T-helper 17 cell (primary cell): ENCODE measurements at regions not wholly inside any gene's neighbourhood (a gene's known extent, or its start where the extent isn't known, plus 50 kb on each side); places are given as distances from the start of the nearest gene placed in this dataset.

Experiments used
- ATAC-seq: fragments of 150-1000 bp; cut with Tn5 transposase; 2 replicates; pipeline ENCODE4 v1.10.0; 2021; ENCODE audit warnings: mild to moderate bottlenecking, moderate library complexity
- DNase-seq, 3 donors: peaks; one replicate each; pipeline versions ENCODE4 v3.0.0 to v3.0.0-alpha.2; 2020 to 2021
- H3K9me3 ChIP-seq: one replicate; pipeline ENCODE4 v1.7.0; 2013; ENCODE audit warnings: low read length, mild to moderate bottlenecking; ENCODE audit not compliant: control insufficient read depth, poor library complexity, severe bottlenecking
- H3K27ac Mint-ChIP-seq: one replicate; pipeline ENCODE4 v1.8.0; 2022; ENCODE audit warnings: mild to moderate bottlenecking, moderate library complexity, mixed read lengths
- H3K27me3 Mint-ChIP-seq: one replicate; pipeline ENCODE4 v1.8.0; 2022; ENCODE audit warnings: mixed read lengths
- H3K36me3 Mint-ChIP-seq: one replicate; pipeline ENCODE4 v1.8.0; 2022; ENCODE audit warnings: low read depth, mixed read lengths
- H3K4me1 Mint-ChIP-seq: one replicate; pipeline ENCODE4 v1.8.0; 2022; ENCODE audit warnings: mild to moderate bottlenecking, mixed read lengths
- H3K4me3 Mint-ChIP-seq: one replicate; pipeline ENCODE4 v1.8.0; 2022; ENCODE audit warnings: mild to moderate bottlenecking, moderate library complexity, mixed read lengths

DNA sequence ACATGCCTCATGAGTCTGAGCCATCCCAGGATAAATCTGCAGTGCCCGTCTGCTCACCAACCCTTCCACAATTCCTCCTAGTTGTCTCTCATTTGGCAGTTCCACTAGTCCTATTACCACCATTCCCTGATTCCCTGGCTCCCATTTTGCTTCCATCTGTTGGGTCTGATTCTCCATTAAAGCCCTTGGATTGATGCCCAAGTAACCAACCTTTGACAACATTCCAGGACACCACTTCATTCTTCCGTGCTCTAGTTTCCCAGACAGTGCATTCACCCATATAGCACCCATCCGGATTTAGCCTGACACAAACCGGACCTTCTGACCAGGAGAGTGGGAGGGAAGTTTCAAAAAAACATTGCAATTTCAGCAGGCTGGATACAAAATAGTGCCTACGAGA, 189.4 kb upstream of the PALMD start:
- Mint-ChIP-seq H3K4me3 (no peak overlapping the region), H3K27me3 (peaks cover 28% of the 10 kb centered on the region), H3K27ac (no peak overlapping the region), H3K36me3 (peaks cover 2% of the 10 kb centered on the region), H3K4me1 (peaks cover 4% of the 10 kb centered on the region)
- H3K9me3 ChIP-seq = no peaks in the 10 kb centered on the region
- DNase-seq = no peak
- no peak for ATAC-seq

DNA sequence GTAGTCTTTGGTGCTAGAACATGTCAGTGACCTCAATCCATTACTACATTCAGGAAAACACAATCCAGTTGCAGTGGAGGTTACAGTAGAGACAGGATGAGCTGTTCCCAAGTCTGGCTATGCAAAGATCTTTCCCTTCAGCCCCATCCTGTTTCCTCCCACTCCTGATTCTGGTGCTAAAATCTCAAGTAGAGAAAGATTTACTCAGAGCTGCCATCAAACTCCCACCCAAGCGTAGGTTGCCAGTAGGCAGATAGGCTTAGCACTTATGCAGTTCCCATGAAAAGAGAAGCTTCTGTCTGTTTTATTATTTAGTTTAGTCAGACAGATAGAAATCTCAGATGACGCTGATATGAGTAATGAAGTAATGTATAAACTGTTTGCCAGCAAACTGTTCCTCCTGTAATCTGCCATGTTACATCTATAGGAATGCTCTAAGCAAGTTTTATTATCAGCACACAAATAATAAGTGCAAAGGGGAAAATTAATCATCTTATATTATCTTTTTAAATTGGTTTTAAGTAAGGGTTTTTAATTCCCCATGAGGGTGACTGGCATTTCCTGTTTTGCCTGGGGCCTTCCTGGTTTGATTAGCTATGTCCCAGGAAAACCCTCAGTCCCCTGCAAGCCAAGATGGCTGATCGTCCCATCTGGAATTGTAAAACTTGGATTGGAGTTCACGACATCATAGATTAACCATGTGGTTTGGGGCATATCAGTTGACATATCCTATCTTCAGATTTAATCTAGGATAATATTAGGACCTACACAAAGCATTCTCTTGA, 188.3 kb upstream of the PALMD start:
- peaks cover 2% of the 10 kb centered on the region for H3K36me3 Mint-ChIP-seq
- H3K9me3 ChIP-seq = no peaks in the 10 kb centered on the region
- peaks cover 4% of the 10 kb centered on the region for H3K4me1 Mint-ChIP-seq
- H3K27me3 Mint-ChIP-seq = peaks cover 35% of the 10 kb centered on the region
- no peak for ATAC-seq
- DNase-seq = no peak
- H3K27ac Mint-ChIP-seq = no peak overlapping the region
- H3K4me3 Mint-ChIP-seq = no peak overlapping the region

DNA sequence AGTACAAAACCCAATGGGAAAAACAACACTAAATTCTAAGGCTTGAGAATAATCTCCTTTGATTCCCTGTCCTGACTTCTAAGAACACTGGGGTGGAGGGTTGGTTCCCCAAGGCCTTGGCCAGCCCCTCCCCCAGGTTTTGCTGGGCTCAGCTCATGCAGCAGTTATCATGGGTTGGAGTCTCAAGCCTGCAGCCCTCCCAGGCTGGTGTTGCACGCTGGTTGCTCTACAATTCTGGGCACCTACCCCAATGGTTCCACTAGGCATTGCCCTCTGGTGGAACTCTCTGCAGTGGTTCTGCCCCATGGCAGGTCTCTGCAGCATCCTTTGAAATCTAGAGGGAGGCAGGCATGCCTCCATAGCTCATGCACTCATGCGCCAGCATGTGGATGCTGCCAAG, 184.4 kb upstream of the PALMD start:
- Mint-ChIP-seq H3K4me3 (no peak overlapping the region), H3K4me1 (peaks cover 4% of the 10 kb centered on the region), H3K36me3 (peaks cover 1% of the 10 kb centered on the region), H3K27ac (no peak overlapping the region), H3K27me3 (peaks cover 47% of the 10 kb centered on the region)
- DNase-seq (no peak), ATAC-seq (no peak)
- no peaks in the 10 kb centered on the region for H3K9me3 ChIP-seq

DNA sequence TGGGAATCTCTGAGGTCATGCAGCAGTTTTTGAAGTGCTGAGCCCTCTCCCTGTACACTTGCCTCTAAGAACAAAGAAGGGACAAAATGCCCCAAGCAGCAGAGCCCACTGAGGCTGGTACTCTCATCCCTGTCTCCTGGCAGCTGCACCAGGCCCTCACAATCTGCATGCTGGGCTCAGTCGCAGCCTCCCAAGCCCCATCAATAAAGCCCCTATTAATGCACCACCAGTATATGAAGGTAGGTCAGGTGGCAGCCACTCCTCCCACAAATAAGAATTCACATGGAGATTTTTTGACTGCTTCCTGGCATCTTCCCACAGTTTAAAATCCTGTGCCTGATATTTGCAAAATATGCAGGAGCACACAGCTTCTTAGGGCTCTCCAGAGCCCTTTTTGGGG, 181.2 kb upstream of the PALMD start:
- H3K27me3 Mint-ChIP-seq = peaks cover 35% of the 10 kb centered on the region
- no peak for ATAC-seq

DNA sequence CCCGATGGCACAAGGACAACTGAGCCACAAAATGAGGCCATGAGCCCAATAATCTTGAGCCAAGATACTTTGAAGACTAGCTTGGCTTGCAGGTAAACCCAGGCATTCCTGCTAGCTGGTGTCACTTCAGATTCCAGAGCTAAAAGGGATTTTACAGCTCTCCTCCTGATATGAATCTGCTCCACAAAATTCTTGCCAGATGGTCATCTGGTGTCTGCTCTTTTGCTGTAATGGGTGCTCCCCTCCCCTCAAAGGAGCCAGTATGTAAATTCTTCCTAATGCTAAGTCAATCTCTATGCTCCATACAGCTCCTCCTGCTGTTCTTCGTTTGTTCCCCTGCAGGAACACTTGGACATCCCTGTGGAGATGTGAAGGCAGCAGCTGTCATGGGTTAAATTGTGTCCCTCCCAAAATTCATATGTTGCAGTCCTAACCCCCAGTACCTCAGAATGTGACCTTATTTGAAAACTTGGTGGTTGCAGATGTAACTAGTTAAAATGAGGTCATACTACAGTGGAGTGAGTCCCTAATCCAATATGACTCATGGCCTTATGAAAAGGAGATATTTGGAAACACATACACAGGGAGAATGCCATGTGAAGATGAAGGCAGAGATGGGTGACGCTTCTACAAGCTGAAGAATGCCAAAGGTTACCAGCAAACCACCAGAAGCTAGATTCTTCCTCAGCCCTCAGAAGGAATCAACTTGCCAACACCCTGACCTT, 180.6 kb upstream of the PALMD start:
- H3K27ac Mint-ChIP-seq = no peak overlapping the region
- H3K27me3 Mint-ChIP-seq = peaks cover 33% of the 10 kb centered on the region
- H3K36me3 Mint-ChIP-seq = no peaks in the 10 kb centered on the region
- no peaks in the 10 kb centered on the region for H3K4me1 Mint-ChIP-seq
- H3K4me3 Mint-ChIP-seq = no peak overlapping the region
- H3K9me3 ChIP-seq = no peaks in the 10 kb centered on the region
- DNase-seq (no peak), ATAC-seq (no peak)

More for the DNA sequence above, 181.2 kb upstream of the PALMD start:
- Mint-ChIP-seq H3K4me3 (no peak overlapping the region), H3K27ac (no peak overlapping the region), H3K4me1 (no peaks in the 10 kb centered on the region), H3K36me3 (no peaks in the 10 kb centered on the region)
- no peaks in the 10 kb centered on the region for H3K9me3 ChIP-seq
- no peak for DNase-seq

DNA sequence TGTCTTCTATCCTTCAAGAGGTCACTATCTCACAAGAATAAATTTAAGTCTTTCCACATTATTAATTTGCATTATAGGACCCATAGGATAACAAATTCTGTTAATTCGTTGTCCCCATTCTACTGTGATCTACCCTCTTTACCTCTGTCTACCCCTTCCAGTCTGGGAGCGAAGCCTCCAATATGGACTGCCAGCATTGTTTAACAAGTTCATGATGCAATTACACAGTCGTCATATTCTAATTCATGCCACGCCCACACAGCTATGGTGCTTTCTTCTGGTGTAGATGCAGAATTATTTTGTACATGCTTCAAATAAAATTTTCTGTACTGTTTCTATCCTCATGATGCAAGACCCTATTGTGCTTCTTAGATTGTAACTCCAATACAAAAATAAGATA, 178.3 kb upstream of the PALMD start:
- H3K9me3 ChIP-seq = no peaks in the 10 kb centered on the region
- no peaks in the 10 kb centered on the region for H3K4me1 Mint-ChIP-seq
- no peak overlapping the region for H3K27ac Mint-ChIP-seq
- DNase-seq = no peak
- peaks cover 26% of the 10 kb centered on the region for H3K27me3 Mint-ChIP-seq
- no peaks in the 10 kb centered on the region for H3K36me3 Mint-ChIP-seq
- no peak for ATAC-seq
- no peak overlapping the region for H3K4me3 Mint-ChIP-seq

DNA sequence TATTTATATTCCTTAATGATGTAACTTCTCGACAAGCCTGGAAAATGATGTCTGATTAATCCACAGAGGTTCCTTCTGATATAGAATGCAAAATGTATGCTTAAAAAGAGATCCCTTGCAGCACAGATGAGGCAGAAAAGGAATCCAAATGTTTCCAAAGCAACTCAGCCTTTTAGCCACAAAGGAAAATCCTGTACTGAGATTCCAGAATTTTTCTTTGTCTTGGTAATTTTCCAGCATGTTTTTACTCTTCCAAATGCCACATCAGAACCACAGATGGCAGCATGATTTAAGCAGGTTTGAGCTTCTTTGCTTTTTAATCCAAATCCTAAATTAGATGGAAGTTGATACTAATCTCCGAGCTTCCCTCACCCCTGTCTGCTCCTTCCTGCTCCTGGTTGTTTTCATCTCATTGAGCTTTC, 176.4 kb upstream of the PALMD start:
- H3K4me1 Mint-ChIP-seq = no peaks in the 10 kb centered on the region
- ATAC-seq = no peak
- DNase-seq = no peak
- no peaks in the 10 kb centered on the region for H3K9me3 ChIP-seq
- no peaks in the 10 kb centered on the region for H3K36me3 Mint-ChIP-seq
- peaks cover 25% of the 10 kb centered on the region for H3K27me3 Mint-ChIP-seq
- H3K4me3 Mint-ChIP-seq = no peak overlapping the region
- no peak overlapping the region for H3K27ac Mint-ChIP-seq

DNA sequence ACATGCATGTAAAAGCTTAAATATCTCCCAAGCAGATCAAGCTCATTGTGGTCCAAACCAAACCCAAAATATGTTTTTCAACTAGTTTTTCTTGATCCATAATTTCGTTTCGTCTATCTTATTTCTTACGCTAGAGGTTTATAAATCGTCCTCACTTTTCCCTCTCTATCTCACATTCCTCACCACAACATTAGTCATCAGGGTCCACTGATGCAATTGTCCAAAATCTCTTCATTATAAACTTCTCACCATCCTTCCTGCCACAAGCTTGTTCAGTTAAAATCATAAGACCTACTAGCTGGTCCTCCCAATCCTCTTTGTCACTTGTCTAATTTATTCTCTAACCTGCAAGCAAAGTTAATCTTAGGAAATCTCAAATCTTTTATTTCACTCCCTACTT, 173.0 kb upstream of the PALMD start:
- no peak for DNase-seq
- no peaks in the 10 kb centered on the region for H3K9me3 ChIP-seq
- H3K27me3 Mint-ChIP-seq = peaks cover 18% of the 10 kb centered on the region
- no peak overlapping the region for H3K27ac Mint-ChIP-seq
- ATAC-seq = no peak
- H3K4me3 Mint-ChIP-seq = no peak overlapping the region
- H3K4me1 Mint-ChIP-seq = no peaks in the 10 kb centered on the region
- no peaks in the 10 kb centered on the region for H3K36me3 Mint-ChIP-seq

DNA sequence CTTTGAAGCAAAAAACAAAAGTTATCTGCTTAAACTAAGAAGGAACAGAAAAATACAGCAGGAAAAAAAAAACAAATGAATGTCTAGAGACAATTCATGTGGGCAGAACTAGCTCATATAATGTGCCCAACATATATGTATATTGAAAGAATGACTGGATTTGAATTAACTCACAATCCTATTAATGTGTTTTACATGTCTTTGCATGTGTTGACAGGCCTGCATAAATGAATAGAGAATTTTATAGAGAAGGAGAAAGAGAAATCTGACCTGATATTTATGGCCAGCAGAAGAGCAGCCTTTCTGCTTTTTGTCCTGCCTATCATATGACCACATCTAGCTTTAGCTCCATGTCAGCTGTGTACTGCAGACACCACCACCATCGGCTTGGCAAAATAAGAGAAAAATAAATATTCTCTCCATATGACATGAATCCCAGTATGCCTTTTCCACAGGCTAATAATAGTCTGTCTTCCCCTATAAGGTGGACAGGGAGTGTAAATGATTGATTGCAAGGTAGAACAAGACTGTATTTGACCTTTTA, 171.5 kb upstream of the PALMD start:
- DNase-seq (no peak), ATAC-seq (no peak)
- no peaks in the 10 kb centered on the region for H3K9me3 ChIP-seq
- H3K27ac Mint-ChIP-seq = no peak overlapping the region
- no peak overlapping the region for H3K4me3 Mint-ChIP-seq
- H3K4me1 Mint-ChIP-seq = no peaks in the 10 kb centered on the region
- peaks cover 18% of the 10 kb centered on the region for H3K27me3 Mint-ChIP-seq
- H3K36me3 Mint-ChIP-seq = no peaks in the 10 kb centered on the region

DNA sequence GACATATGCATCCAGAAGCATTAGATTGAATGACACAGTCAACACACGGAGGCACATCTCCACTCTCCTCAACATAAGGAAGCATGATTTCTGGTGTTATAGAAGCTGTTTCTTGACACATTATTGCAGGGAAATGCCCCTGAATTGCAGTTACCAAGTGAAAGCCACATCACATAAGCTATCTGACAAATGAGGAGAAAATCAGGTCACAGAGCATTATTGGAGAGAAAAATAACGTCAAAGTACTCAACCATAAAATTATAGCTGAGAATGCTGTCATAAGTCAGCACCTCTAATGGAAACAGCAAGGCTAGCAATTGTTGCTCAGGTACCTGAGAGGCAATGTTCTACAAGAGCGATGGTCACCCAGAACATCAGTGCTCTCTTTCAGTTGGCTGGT, 169.9 kb upstream of the PALMD start:
- DNase-seq (no peak), ATAC-seq (no peak)
- H3K27me3 Mint-ChIP-seq = peaks cover 12% of the 10 kb centered on the region
- H3K9me3 ChIP-seq = no peaks in the 10 kb centered on the region
- no peaks in the 10 kb centered on the region for H3K4me1 Mint-ChIP-seq
- no peak overlapping the region for H3K27ac Mint-ChIP-seq
- H3K4me3 Mint-ChIP-seq = no peak overlapping the region
- no peaks in the 10 kb centered on the region for H3K36me3 Mint-ChIP-seq

DNA sequence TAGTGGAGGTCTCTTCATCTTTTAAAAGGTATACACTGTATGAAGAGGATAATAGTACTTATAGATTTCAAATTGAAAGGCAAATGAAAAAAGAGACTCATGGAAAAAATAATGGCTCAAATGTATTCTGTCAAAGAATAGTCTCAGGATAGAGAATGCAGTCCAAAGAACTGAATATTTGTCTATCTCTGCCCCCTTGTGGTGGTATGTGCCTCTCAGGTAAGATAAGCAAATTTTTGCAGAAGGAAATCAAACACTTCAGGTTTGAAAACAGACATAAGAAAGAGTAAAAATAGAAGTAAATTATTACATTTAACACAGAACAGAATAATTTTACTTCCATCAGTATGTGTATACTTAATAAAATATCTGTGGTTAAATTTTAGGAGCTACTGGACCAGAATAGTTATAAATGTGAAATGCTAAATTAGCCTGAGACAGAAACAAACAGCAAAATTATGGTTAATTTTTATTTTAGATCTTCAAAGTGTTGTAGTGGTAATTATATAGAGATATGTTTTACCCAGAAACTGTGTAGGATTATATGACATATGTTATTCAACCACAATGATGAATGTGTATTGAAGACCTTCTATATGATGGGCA, 164.4 kb upstream of the PALMD start:
- Mint-ChIP-seq H3K4me3 (no peak overlapping the region), H3K36me3 (no peaks in the 10 kb centered on the region), H3K27ac (no peak overlapping the region), H3K27me3 (peaks cover 25% of the 10 kb centered on the region), H3K4me1 (peaks cover 2% of the 10 kb centered on the region)
- H3K9me3 ChIP-seq = no peaks in the 10 kb centered on the region
- ATAC-seq (peak; percentile 56), DNase-seq (peak in 1 of 3 donors; percentile 6)

DNA sequence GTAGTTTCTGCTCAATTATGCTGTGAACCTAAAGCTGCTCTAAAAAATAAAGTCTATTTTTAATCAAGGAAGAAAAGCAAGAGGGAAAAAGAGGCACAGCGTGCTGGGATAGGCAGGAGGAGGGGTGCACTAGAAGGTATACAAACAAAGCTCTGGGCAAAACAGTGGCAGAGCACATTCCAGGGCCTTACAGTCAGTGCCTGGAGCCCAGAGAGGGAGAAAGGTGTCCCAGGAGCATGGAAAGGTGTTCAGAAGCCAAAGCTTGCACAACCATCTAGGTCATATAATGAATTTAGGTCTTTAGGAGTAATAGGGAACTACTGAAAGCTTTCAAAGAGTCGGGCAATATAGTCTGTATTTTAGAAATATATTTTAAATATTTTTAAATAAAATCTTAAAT, 163.6 kb upstream of the PALMD start:
- Mint-ChIP-seq H3K27ac (no peak overlapping the region), H3K27me3 (peaks cover 29% of the 10 kb centered on the region), H3K4me3 (no peak overlapping the region), H3K4me1 (peaks cover 2% of the 10 kb centered on the region), H3K36me3 (no peaks in the 10 kb centered on the region)
- H3K9me3 ChIP-seq = no peaks in the 10 kb centered on the region
- DNase-seq = no peak
- ATAC-seq = no peak

DNA sequence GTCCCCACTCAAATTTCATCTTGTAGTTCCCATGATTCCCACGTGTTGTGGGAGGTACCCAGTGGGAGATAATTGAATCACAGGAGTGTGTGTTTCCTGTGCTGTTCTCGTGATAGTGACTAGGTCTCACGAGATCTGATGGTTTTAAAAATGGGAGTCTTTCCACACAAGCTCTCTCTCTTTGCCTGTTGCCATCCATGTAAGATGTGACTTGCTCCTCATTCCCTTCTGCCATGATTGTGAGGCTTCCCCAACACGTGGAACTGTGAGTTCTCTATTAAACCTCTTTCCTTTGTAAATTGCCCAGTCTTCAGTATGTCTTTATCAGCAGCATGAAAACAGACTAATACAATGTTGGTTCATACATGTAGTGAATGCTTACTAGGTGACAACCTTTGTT, 163.2 kb upstream of the PALMD start:
- peaks cover 2% of the 10 kb centered on the region for H3K4me1 Mint-ChIP-seq
- H3K4me3 Mint-ChIP-seq = no peak overlapping the region
- no peaks in the 10 kb centered on the region for H3K9me3 ChIP-seq
- no peak overlapping the region for H3K27ac Mint-ChIP-seq
- no peaks in the 10 kb centered on the region for H3K36me3 Mint-ChIP-seq
- DNase-seq (no peak), ATAC-seq (no peak)
- peaks cover 29% of the 10 kb centered on the region for H3K27me3 Mint-ChIP-seq
